B cell (primary cell): ENCODE measurements at regions not wholly inside any gene's neighbourhood (a gene's known extent, or its start where the extent isn't known, plus 50 kb on each side); places are given as distances from the start of the nearest gene placed in this dataset.

ENCODE experiments used
- CTCF ChIP-seq: fragments of 200-600 bp; IDR thresholded peaks from one replicate; pipeline ENCODE4 v1.8.0; 2022; ENCODE audit warnings: antibody characterized with exemption, mild to moderate bottlenecking
- EZH2 ChIP-seq: IDR thresholded peaks from 2 replicates; pipeline ENCODE4 v1.6.1; 2012; ENCODE audit warnings: borderline replicate concordance, low read depth, mild to moderate bottlenecking, moderate library complexity, low read length; ENCODE audit not compliant: insufficient read depth, poor library complexity, severe bottlenecking

- no peak for TF ChIP-seq CTCF
- TF ChIP-seq EZH2 = no peak
Observed at GRCh38 chr4:180518906-180519305, 1724.3 kb upstream of the TENM3 start.
